ENCODE measurements at regions not wholly inside any gene's neighbourhood (a gene's known extent, or its start where the extent isn't known, plus 50 kb on each side); places are given as distances from the start of the nearest gene placed in this dataset.
A peak's percentile ranks its signal among the peaks of the same experiment; 100 is the strongest.

GRCh38 chr20:58004146-58004545 is 224.3 kb downstream of the ANKRD60 start:
- H3K36me3 ChIP-seq: no peaks in the 10 kb centered on the region
- no peak overlapping the region for H3K4me3 ChIP-seq (ENCODE audit: low read depth, low read length)
- no peaks in the 10 kb centered on the region for H3K9me3 ChIP-seq (ENCODE audit: severe bottlenecking)
- no peak for TF ChIP-seq CTCF (IDR thresholded peaks at IDR 0.05; ENCODE audit: low read depth, low read length)
- DNase-seq: no peak
- no peak overlapping the region for H3K27ac ChIP-seq
- no peaks in the 10 kb centered on the region for H3K27me3 ChIP-seq (ENCODE audit: insufficient read depth, low read depth, severe bottlenecking)

- no peak for DNase-seq
- Histone ChIP-seq H3K36me3 (no peaks in the 10 kb centered on the region), H3K9me3 (ENCODE audit: severe bottlenecking) (no peaks in the 10 kb centered on the region), H3K4me3 (ENCODE audit: low read depth, low read length) (no peak overlapping the region), H3K27me3 (ENCODE audit: insufficient read depth, low read depth, severe bottlenecking) (no peaks in the 10 kb centered on the region), H3K27ac (no peak overlapping the region)
- TF ChIP-seq CTCF (IDR thresholded peaks at IDR 0.05; ENCODE audit: low read depth, low read length): 0 out of 2 replicates have a peak, but pooled peaks have one; percentile 8
These were observed 224.9 kb downstream of the ANKRD60 start for GRCh38 chr20:58003525-58003924.

- H3K9me3 ChIP-seq (ENCODE audit: severe bottlenecking): no peaks in the 10 kb centered on the region
- H3K4me3 ChIP-seq (ENCODE audit: low read depth, low read length): no peak overlapping the region
- no peaks in the 10 kb centered on the region for H3K36me3 ChIP-seq
- no peak overlapping the region for H3K27ac ChIP-seq
- no peak for TF ChIP-seq CTCF (IDR thresholded peaks at IDR 0.05; ENCODE audit: low read depth, low read length)
- DNase-seq: no peak
- H3K27me3 ChIP-seq (ENCODE audit: insufficient read depth, low read depth, severe bottlenecking): no peaks in the 10 kb centered on the region
These were observed 225.6 kb downstream of the ANKRD60 start for GRCh38 chr20:58002901-58003300.

GRCh38 chr20:58001946-58002345 is 226.5 kb downstream of the ANKRD60 start:
- Histone ChIP-seq H3K27me3 (ENCODE audit: insufficient read depth, low read depth, severe bottlenecking) (no peaks in the 10 kb centered on the region), H3K27ac (no peak overlapping the region)
- no peak for TF ChIP-seq CTCF (IDR thresholded peaks at IDR 0.05; ENCODE audit: low read depth, low read length)

GRCh38 chr20:58001381-58001780 is 227.1 kb downstream of the ANKRD60 start:
- Histone ChIP-seq H3K27ac (no peak overlapping the region), H3K9me3 (ENCODE audit: severe bottlenecking) (no peaks in the 10 kb centered on the region), H3K36me3 (no peaks in the 10 kb centered on the region), H3K4me3 (ENCODE audit: low read depth, low read length) (no peak overlapping the region), H3K27me3 (ENCODE audit: insufficient read depth, low read depth, severe bottlenecking) (no peaks in the 10 kb centered on the region)
- TF ChIP-seq CTCF (IDR thresholded peaks at IDR 0.05; ENCODE audit: low read depth, low read length): no peak
- no peak for DNase-seq

More at GRCh38 chr20:58001946-58002345, 226.5 kb downstream of the ANKRD60 start:
- H3K36me3 ChIP-seq: no peaks in the 10 kb centered on the region
- no peaks in the 10 kb centered on the region for H3K9me3 ChIP-seq (ENCODE audit: severe bottlenecking)
- H3K4me3 ChIP-seq (ENCODE audit: low read depth, low read length): no peak overlapping the region
- DNase-seq: no peak

GRCh38 chr20:58000861-58001260 is 227.6 kb downstream of the ANKRD60 start:
- Histone ChIP-seq H3K27ac (no peak overlapping the region), H3K27me3 (ENCODE audit: insufficient read depth, low read depth, severe bottlenecking) (no peaks in the 10 kb centered on the region), H3K4me3 (ENCODE audit: low read depth, low read length) (no peak overlapping the region), H3K36me3 (no peaks in the 10 kb centered on the region), H3K9me3 (ENCODE audit: severe bottlenecking) (no peaks in the 10 kb centered on the region)
- TF ChIP-seq CTCF (IDR thresholded peaks at IDR 0.05; ENCODE audit: low read depth, low read length): no peak
- DNase-seq: no peak

Data from WERI-Rb-1 (cell line).